ENCODE measurements at regions not wholly inside any gene's neighbourhood (a gene's known extent, or its start where the extent isn't known, plus 50 kb on each side); places are given as distances from the start of the nearest gene placed in this dataset.

DNA sequence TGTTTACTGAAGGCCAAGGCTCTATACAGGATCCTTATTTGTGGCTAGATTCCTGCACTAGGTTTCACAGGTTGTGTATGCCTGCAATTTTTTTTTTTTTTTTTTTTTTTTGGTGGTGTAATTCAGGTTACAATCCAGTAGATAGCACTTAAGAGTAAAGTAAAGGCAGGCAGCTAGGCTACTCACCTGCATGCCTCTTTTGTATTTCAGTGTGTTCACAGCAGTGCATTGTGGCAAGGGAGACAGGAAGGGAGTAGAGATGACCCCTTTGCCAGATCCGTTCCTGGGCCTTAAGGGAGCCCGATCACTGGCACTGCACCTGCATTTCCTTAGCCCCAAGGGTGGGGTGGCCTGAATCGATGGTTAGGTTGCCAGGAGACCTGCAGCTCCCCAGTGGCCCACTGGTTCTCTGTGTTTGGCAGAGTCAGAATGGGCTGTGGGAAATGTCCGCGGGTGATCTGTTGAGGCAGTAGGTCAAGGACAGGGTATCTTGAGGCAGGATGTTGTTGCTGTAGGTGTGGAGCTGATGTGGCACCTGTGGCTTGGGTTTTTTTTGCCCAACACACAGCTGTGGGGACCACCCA, 374.9 kb upstream of the AADAT start:
- CTCF ChIA-PET, result interaction anchor here (1.0 kb wide), 1 partner anchor 252 kb away, joined by 3 read pairs; no protein-coding TSS in a partner anchor

DNA sequence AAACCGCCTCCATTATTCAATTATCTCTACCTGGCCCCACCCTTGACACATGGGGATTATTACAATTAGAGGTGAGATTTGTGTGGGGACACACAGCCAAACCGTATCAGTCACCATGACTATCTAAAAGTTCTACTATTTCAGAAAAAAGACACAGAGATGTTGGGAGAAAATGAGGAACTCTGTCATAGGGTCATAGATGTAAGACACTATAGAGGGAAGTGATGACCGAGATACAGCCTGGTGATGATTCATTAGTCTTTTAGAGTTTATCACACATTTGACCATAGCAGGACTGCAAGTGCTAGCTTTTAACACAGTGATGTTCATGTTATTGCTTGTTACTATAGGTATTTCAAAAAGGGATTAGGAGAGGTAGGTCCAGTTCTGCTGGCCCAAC, 357.0 kb upstream of the AADAT start:
- ChIA-PET CTCF (no interaction called here), POLR2A (no interaction called here), RAD21 (ENCODE audit: low non-redundant PET in 1 of 2, low total read pairs in 2 of 2, uncharacterized antibody in 2 of 2, unreplicated experiment in 2 of 2) (no interaction called here)
- no peaks in the 10 kb centered on the region for H3K9me2 ChIP-seq (ENCODE audit: insufficient read depth)
- H3K4me3 ChIP-seq (replicated peaks in 1 of 2; ENCODE audit: low read depth in 1 of 2, low read length in 2 of 2), result no peak overlapping the region
- H3K27ac ChIP-seq (ENCODE audit: low read depth, low read length), result no peak overlapping the region
- no peaks in the 10 kb centered on the region for H3K36me3 ChIP-seq (ENCODE audit: control insufficient read depth in 1 of 2, insufficient read depth in 2 of 2, low read length in 2 of 2)
- no peak overlapping the region for H3K9ac ChIP-seq (ENCODE audit: low read length)
- no peaks in the 10 kb centered on the region for H3K9me3 ChIP-seq (ENCODE audit: control insufficient read depth in 1 of 2, insufficient read depth in 1 of 2, low read depth in 1 of 2, low read length in 2 of 2)
- no peaks in the 10 kb centered on the region for H3K4me1 ChIP-seq (ENCODE audit: control insufficient read depth in 1 of 2, insufficient read depth in 2 of 2, low read length in 2 of 2)
- H4K20me1 ChIP-seq (ENCODE audit: insufficient read depth), result no peaks in the 10 kb centered on the region
- no peaks in the 10 kb centered on the region for H3K27me3 ChIP-seq (ENCODE audit: insufficient read depth, low read length)
- no peak overlapping the region for H3K4me2 ChIP-seq (ENCODE audit: low read length)
- BruUV-seq (replicated peaks), result no TSS peak
- H3K79me2 ChIP-seq (ENCODE audit: insufficient read depth, low read length), result no peaks in the 10 kb centered on the region
- H2AFZ ChIP-seq (ENCODE audit: low read depth, low read length, poor library complexity, severe bottlenecking), result no peak overlapping the region
- intact Hi-C loops (cut with micrococcal nuclease), result no loop called here
- ATAC-seq (no peak), DNase-seq (ENCODE audit: low read depth, low spot score) (no peak)
- TF ChIP-seq YY1 (IDR thresholded peaks at IDR 0.05; ENCODE audit: extremely low read depth, insufficient replicate concordance, low read depth, low read length) (no peak), EZH2 (IDR thresholded peaks at IDR 0.05) (no peak), SP1 (IDR thresholded peaks at IDR 0.05; ENCODE audit: low read depth) (no peak), SIN3A (IDR thresholded peaks at IDR 0.05; ENCODE audit: low read depth) (no peak), ZFX (IDR thresholded peaks at IDR 0.05) (no peak)
- TF ChIP-seq, protein P1, sequence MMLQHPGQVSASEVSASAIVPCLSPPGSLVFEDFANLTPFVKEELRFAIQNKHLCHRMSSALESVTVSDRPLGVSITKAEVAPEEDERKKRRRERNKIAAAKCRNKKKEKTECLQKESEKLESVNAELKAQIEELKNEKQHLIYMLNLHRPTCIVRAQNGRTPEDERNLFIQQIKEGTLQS (IDR thresholded peaks at IDR 0.05), result no peak
- TF ChIP-seq, protein P2, sequence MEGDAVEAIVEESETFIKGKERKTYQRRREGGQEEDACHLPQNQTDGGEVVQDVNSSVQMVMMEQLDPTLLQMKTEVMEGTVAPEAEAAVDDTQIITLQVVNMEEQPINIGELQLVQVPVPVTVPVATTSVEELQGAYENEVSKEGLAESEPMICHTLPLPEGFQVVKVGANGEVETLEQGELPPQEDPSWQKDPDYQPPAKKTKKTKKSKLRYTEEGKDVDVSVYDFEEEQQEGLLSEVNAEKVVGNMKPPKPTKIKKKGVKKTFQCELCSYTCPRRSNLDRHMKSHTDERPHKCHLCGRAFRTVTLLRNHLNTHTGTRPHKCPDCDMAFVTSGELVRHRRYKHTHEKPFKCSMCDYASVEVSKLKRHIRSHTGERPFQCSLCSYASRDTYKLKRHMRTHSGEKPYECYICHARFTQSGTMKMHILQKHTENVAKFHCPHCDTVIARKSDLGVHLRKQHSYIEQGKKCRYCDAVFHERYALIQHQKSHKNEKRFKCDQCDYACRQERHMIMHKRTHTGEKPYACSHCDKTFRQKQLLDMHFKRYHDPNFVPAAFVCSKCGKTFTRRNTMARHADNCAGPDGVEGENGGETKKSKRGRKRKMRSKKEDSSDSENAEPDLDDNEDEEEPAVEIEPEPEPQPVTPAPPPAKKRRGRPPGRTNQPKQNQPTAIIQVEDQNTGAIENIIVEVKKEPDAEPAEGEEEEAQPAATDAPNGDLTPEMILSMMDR (IDR thresholded peaks at IDR 0.05 in 2 of 3, conservative IDR thresholded peaks at IDR 0.05 in 1 of 3; ENCODE audit: borderline replicate concordance in 1 of 3, insufficient read depth in 1 of 3, low read depth in 2 of 3, low read length in 2 of 3), result no peak

More for the DNA sequence above, 374.9 kb upstream of the AADAT start:
- no peak for TF ChIP-seq CBX3 (IDR thresholded peaks at IDR 0.05; ENCODE audit: low read depth)
- TF ChIP-seq FOSL1 (IDR thresholded peaks at IDR 0.05; ENCODE audit: low read depth), result no peak
- TF ChIP-seq, protein P1 (IDR thresholded peaks at IDR 0.05), result no peak
- TF ChIP-seq, protein P2 (IDR thresholded peaks at IDR 0.05 in 2 of 3, conservative IDR thresholded peaks at IDR 0.05 in 1 of 3; ENCODE audit: borderline replicate concordance in 1 of 3, insufficient read depth in 1 of 3, low read depth in 2 of 3, low read length in 2 of 3), result 0 out of 6 replicates have a peak, but pooled peaks of 1 of the 3 experiments have one; percentile 12
- DNase-seq (ENCODE audit: low read depth, low spot score) (no peak), ATAC-seq (peak; percentile 65)
- intact Hi-C loops (cut with micrococcal nuclease), result no loop called here
- Histone ChIP-seq H3K27me3 (ENCODE audit: insufficient read depth, low read length) (no peaks in the 10 kb centered on the region), H3K79me2 (ENCODE audit: insufficient read depth, low read length) (no peaks in the 10 kb centered on the region), H3K9me2 (ENCODE audit: insufficient read depth) (no peaks in the 10 kb centered on the region), H3K36me3 (ENCODE audit: control insufficient read depth in 1 of 2, insufficient read depth in 2 of 2, low read length in 2 of 2) (no peaks in the 10 kb centered on the region), H3K9me3 (ENCODE audit: control insufficient read depth in 1 of 2, insufficient read depth in 1 of 2, low read depth in 1 of 2, low read length in 2 of 2) (no peaks in the 10 kb centered on the region), H3K4me3 (replicated peaks in 1 of 2; ENCODE audit: low read depth in 1 of 2, low read length in 2 of 2) (no peak overlapping the region), H2AFZ (ENCODE audit: low read depth, low read length, poor library complexity, severe bottlenecking) (no peak overlapping the region), H3K4me2 (ENCODE audit: low read length) (no peak overlapping the region), H3K27ac (ENCODE audit: low read depth, low read length) (no peak overlapping the region), H3K4me1 (ENCODE audit: control insufficient read depth in 1 of 2, insufficient read depth in 2 of 2, low read length in 2 of 2) (peaks cover 0 to 9% of the 10 kb centered on the region in 2 experiments; a peak in 1 of 4 replicates), H3K9ac (ENCODE audit: low read length) (no peak overlapping the region), H4K20me1 (ENCODE audit: insufficient read depth) (no peaks in the 10 kb centered on the region)
- POLR2A ChIA-PET, result no interaction called here
- BruUV-seq (replicated peaks), result no TSS peak
- RAD21 ChIA-PET (ENCODE audit: low non-redundant PET in 1 of 2, low total read pairs in 2 of 2, uncharacterized antibody in 2 of 2, unreplicated experiment in 2 of 2), result no interaction called here
